ENCODE measurements at regions not wholly inside any gene's neighbourhood (a gene's known extent, or its start where the extent isn't known, plus 50 kb on each side); places are given as distances from the start of the nearest gene placed in this dataset.
"Not testable (repeated sequence)": the region's sequence is repeated elsewhere in the genome, so short reads cannot be mapped to it uniquely, and the experiment has no call there.

DNA sequence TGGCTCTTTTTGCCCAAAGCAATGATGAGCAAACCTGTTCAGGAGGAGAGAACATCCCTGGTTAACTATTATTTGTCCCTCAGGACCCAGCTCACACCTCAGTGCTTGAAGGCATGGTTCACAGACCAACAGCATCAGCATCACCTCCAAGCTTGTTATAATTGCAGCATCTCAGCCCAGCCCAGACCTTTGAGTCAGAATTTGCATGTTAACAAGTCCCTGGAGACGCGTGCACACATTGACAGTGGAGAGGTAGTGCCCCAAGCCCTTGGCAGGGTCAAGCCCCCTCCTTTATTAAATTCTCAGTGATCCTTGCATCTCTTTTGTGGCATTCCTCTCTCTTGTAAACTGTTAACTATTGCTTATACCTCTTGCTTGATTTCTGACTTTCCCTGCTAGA lies 488.6 kb downstream of the HAPSTR1 start:
- no peak for DNase-seq (ENCODE audit: low read depth)

- DNase-seq (ENCODE audit: low read depth): no peak
These were observed 502.0 kb downstream of the HAPSTR1 start for GRCh38 chr16:9593440-9593839.

DNA sequence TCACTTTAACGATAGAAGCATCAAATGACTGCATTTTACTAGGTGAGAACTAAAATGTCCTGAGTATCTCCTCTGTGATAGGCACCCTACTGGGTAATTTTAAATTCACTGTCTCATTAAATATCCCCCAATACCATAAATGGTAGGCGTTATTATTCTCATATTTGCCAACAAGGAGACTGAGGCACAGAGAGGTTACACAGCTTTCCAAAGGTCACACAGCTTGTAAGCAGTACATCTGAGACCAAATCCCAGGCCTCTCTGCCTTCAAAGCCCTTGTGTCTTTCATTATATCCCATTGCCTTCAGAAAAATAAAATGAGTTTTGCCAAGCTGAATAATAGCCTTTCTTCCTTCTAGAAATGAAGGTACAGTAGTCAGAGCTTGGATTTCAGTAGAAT lies 502.6 kb downstream of the HAPSTR1 start:
- DNase-seq (ENCODE audit: low read depth): no peak

DNA sequence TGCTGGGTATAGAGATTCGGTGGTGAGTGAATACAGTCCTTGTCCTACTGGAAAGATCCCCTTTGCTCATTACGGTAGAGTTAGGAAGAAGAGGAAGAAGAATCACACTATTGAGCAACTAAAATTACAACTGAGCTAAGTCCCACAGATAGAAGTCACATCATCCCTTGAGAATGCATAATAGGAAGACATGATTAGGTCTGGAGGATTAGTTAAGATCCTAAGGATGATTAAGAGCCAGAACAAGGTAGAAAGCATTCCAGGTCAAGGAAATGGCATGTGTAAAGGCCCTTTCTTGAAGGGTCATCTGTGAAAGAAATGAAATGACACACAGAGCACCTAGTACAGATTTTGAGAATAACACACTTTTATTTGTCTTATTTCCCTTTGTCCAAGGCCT lies 503.5 kb downstream of the HAPSTR1 start:
- DNase-seq (ENCODE audit: low read depth): no peak

DNA sequence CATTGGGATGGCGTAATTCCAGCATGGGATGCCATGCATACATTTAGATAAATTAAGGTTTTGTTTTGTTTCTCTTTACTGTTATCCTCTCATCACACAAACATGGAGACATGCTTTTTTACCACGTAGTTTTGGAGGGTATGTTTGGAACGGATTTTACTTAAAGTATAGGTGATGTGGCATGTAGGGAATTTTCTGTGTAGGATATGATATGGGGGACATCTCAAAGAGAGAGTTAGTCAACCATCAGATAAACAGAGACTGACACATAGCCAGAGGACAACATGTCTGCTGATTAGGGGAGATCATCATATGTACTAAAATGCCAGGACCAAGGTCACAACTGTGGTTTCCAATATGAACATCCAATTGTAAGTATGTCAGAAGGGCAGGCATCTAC lies 503.9 kb downstream of the HAPSTR1 start:
- no peak for DNase-seq (ENCODE audit: low read depth)

- no peak for DNase-seq (ENCODE audit: low read depth)
These were observed 505.3 kb downstream of the HAPSTR1 start for GRCh38 chr16:9596788-9597187.

- DNase-seq (ENCODE audit: low read depth): no peak
These were observed 506.7 kb downstream of the HAPSTR1 start for GRCh38 chr16:9597967-9598730.

GRCh38 chr16:9598731-9599083 lies 507.3 kb downstream of the HAPSTR1 start:
- no peak for DNase-seq (ENCODE audit: low read depth)

- DNase-seq (ENCODE audit: low read depth): no peak
These were observed 508.1 kb downstream of the HAPSTR1 start for GRCh38 chr16:9599415-9600120.

- no peak for DNase-seq (ENCODE audit: low read depth)
These were observed 510.7 kb downstream of the HAPSTR1 start for GRCh38 chr16:9602189-9602588.

GRCh38 chr16:9603316-9603715 lies 511.9 kb downstream of the HAPSTR1 start:
- DNase-seq (ENCODE audit: low read depth): no peak

DNA sequence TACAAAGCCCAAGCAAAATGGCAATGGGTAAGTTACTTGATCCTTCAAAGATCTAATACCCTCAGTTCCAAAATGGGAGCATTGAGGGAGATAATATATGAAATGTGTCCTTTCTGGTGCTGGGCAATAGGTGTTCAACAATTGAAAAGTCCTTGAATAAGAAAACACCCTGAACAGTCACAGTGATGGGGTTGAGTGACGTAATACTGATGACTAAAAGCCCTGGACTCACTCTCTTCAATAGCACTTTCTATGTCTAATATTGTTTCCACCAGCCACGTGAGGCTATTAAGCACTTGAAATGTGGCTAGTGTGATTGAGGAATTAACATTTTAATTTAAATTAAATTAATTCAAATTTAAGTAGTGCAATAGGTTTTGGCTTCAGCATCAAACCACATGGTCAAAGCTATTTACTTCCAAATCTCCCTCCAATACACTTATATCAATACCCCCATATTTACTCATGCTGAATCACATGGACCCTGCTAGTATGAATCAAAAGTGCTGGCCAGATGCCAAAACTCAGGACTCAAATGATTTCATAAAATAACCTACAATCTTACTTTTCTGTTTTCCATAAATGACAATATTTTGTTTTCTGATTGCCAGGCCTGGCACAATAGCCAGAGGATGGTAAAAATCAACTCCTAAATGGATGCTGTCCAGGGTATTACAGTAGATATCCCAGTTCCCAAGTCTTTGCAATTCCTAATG lies 516.2 kb downstream of the HAPSTR1 start:
- no peak for DNase-seq (ENCODE audit: low read depth)

- no peak for DNase-seq (ENCODE audit: low read depth)
These were observed 519.3 kb downstream of the HAPSTR1 start for GRCh38 chr16:9610727-9611126.

GRCh38 chr16:9612267-9612666 lies 520.8 kb downstream of the HAPSTR1 start:
- DNase-seq (ENCODE audit: low read depth): no peak

DNA sequence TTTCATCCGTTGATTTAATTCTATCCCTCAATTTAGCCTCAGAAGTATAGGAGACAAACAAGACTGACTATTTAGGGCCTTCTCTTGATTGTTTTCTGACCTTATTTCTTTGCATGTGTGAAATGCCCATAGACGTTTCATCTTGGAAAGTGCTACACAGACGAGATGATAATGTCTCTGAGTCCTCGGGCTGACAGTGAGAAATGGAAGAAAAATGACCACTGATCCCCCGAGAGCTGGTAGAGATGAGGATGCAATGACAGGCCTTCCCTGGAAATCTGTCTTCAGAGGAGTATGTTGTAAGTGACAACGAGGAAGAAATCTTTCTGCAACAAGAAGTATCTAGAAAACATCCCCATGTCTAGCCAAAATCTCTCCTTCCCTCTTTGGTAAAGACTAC lies 522.9 kb downstream of the HAPSTR1 start:
- no peak for DNase-seq (ENCODE audit: low read depth)

DNA sequence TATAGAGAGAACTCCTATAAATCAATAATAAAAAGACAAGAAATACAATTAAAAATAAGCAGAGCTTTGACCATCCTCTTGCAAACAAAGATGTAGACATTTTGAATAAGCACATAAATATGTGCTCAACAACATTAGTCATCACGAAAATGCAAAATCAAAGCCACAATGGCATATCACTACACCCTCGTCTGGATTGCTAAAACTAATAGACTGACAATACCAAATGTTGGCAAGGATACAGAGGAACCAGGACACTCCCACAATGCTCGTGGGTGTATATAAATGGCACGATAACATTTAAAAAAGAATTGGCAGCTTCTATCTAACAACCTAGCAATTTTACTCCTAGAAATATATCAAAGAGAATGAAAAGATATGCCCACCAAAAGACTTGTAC lies 530.8 kb downstream of the HAPSTR1 start:
- no peak for DNase-seq (ENCODE audit: low read depth)

DNA sequence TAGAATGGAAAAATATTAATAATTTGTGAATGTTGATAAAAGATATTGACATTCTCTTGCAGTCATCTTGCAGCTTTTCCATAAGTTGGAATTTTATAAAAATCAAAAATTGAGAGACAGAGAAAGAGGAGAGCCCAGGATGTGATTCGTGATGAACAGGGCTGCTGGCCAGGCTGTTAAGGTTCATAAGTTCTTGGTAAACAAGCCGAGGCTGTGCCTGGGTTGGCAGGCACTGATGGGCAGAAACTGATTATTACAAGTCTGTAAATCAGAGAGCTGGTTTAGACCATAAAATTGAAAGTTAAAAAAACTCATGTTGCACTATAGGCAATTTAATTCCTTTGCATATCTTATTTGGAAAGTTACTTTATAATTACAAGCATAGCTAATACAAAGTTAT lies 533.7 kb downstream of the HAPSTR1 start:
- DNase-seq (ENCODE audit: low read depth): no peak

DNA sequence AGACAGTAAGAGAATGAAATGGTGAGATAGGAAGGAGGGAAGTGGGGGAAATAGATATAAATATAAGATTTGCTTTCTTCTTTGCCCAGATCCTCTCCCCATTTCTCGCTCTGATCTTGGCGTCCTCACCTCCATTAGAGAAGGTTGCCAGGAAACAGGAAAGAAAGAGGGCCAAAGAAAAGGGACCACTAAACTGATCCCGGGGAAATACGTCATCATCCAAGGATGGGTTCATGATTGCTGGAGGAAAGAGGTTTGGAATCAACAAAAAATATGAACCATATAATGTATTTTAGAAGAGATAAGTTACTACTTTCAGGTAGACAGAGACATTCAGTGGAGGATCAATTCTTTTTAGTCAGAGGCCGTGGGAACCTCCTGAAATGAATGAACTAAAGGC lies 536.0 kb downstream of the HAPSTR1 start:
- no peak for DNase-seq (ENCODE audit: low read depth)

DNA sequence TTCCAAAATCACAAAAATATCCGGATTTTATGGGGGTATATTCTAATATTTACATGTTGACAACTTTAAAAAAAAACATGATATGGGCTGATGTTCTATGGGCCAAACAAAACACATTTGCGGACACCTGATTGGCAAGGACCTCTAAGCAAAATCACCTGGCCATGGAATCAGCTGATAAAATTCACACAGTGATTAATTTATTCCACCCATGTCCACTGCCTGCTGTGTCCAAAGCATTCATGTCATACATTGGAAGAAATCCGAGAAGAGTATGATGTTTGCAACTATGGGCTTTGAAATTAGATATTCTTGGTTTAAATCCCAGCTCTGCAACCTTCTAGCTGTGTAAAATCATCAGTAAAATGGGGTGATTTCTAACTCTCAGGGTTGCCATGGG lies 538.7 kb downstream of the HAPSTR1 start:
- no peak for DNase-seq (ENCODE audit: low read depth)

DNA sequence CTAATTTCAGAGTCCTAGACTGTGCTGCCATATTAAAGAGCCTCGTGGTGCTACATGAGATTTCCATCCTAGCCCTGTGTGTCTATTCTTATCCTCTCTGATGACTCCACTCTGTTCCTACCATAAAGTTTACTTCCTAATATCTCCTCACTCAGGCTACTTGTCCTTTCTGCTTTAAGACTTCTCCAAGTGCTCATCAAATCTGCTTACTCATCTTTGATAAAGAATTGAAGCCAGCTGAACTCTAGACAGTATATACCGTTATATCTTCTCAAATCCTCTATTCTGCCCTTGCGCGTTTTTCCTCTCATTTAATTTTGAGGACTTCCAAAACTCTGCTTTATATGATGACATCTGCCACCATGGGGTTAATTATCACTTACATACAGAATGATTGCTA lies 539.5 kb downstream of the HAPSTR1 start:
- no peak for DNase-seq (ENCODE audit: low read depth)

DNA sequence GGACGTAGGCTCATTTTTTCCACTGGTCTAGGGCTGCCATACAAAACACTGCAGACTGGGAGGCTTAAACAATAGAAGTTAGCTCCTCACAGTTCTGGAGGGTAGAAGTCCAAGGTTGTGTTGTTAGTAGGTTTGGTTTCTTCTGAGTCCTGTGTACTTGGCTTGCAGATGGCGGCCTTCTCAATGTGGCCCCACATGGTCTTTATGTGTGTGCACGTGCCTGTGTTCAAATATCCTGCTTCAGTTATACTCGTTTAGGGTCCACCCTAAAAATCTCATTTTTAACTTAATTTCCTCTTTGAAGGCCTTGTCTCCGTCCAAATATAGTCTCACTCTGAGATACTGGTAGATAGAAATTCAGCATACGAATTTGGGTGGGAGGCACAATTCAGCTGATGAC lies 542.4 kb downstream of the HAPSTR1 start:
- DNase-seq (ENCODE audit: low read depth): no peak

DNA sequence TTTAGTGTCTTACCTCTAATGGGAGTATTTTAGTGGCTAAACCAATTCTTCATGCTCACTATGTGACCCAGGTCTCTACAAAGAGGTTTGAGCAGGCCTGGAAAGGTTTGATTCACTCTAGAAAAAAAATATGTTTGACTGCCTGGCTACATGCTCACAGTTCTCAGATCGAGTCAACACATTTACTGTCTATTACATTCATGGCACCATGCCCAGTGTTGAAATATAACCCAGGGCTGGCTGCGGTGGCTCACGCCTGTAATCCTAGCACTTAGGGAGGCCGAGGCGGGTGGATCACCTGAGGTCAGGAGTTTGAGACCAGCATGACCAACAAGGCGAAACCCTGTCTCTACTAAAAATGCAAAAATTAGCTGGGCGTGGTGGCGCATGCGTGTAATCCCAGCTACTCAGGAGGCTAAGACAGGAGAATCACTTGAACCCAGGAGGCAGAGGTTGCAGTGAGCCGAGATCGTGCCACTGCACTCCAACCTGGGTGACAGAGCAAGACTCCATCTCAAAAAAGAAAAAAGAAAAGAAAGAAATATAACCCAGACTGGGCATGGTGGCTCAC lies 543.8 kb downstream of the HAPSTR1 start:
- not testable (repeated sequence) for DNase-seq (ENCODE audit: low read depth)

DNA sequence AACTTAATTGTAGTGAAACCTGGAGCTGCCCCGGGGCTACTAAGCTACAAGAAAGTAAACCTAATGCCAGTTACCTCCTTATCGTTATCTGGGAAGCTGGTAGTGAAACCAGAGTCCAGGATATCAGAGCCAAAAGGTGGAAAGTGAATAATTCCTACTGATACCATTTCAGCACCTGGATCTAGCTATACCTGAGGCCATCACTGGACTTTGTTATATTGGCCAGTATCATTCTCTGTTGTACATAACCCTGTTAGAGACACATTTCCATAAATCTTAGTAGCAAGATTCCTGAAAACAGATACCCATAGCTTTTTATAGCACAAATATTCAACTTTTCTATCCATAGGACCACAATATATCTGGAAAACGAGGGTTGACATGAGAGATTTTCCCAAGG lies 538.0 kb downstream of the GRIN2A start:
- DNase-seq (ENCODE audit: low read depth): no peak
